Thyroid gland (tissue), 4 donors: ENCODE measurements at regions not wholly inside any gene's neighbourhood (a gene's known extent, or its start where the extent isn't known, plus 50 kb on each side); places are given as distances from the start of the nearest gene placed in this dataset.

Source experiments
- CTCF ChIP-seq, 6 experiments: fragments of 200-600 bp in 3 of 6; fragments of 450-650 bp in 3 of 6; sonication (generic) in 3 of 6; IDR thresholded peaks; one replicate each; pipeline ENCODE4 v1.5.1; 2016 to 2019; ENCODE audit warnings: antibody characterized with exemption in 6 of 6, mild to moderate bottlenecking in 2 of 6, inconsistent platforms in 1 of 6, moderate library complexity in 1 of 6
- POLR2A ChIP-seq, 2 donors: fragments of 450-650 bp; IDR thresholded peaks; one replicate each; pipeline ENCODE4 v1.6.1; 2017; ENCODE audit warnings: antibody characterized with exemption in 2 of 2, mild to moderate bottlenecking in 2 of 2, moderate library complexity in 1 of 2

GRCh38 chr4:170388255-170388654 lies 298.5 kb upstream of the AADAT start:
- TF ChIP-seq POLR2A (IDR thresholded peaks at IDR 0.05), result no peak
- TF ChIP-seq CTCF (IDR thresholded peaks at IDR 0.05), result no peak
